SJCRH30 (cell line): ENCODE measurements at regions not wholly inside any gene's neighbourhood (a gene's known extent, or its start where the extent isn't known, plus 50 kb on each side); places are given as distances from the start of the nearest gene placed in this dataset.

ENCODE experiments used
- DNase-seq, 2 experiments: peaks; one replicate each; pipeline ENCODE4 v3.0.0-alpha.2; 2015 to 2020
- H3K27ac ChIP-seq: fragments of 250-450 bp; sonication (Bioruptor Pico); 2 replicates; pipeline ENCODE4 v1.5.1; 2020; ENCODE audit warnings: mild to moderate bottlenecking, moderate library complexity
- H3K27me3 ChIP-seq: fragments of 250-450 bp; sonication (Bioruptor Pico); 2 replicates; pipeline ENCODE4 v1.5.1; 2020; ENCODE audit warnings: mild to moderate bottlenecking, moderate library complexity
- H3K36me3 ChIP-seq: fragments of 250-450 bp; sonication (Bioruptor Pico); 2 replicates; pipeline ENCODE4 v1.5.1; 2020; ENCODE audit warnings: mild to moderate bottlenecking, moderate library complexity
- H3K4me1 ChIP-seq: fragments of 250-450 bp; sonication (Bioruptor Pico); 2 replicates; pipeline ENCODE4 v1.5.1; 2020; ENCODE audit warnings: mild to moderate bottlenecking, moderate library complexity
- H3K4me3 ChIP-seq: fragments of 250-450 bp; sonication (Bioruptor Pico); 2 replicates; pipeline ENCODE4 v1.5.1; 2020; ENCODE audit warnings: mild to moderate bottlenecking, moderate library complexity
- H3K9me3 ChIP-seq: fragments of 250-450 bp; sonication (Bioruptor Pico); replicated peaks from 2 replicates; pipeline ENCODE4 v1.5.1; 2020; ENCODE audit warnings: mild to moderate bottlenecking, moderate library complexity

DNA sequence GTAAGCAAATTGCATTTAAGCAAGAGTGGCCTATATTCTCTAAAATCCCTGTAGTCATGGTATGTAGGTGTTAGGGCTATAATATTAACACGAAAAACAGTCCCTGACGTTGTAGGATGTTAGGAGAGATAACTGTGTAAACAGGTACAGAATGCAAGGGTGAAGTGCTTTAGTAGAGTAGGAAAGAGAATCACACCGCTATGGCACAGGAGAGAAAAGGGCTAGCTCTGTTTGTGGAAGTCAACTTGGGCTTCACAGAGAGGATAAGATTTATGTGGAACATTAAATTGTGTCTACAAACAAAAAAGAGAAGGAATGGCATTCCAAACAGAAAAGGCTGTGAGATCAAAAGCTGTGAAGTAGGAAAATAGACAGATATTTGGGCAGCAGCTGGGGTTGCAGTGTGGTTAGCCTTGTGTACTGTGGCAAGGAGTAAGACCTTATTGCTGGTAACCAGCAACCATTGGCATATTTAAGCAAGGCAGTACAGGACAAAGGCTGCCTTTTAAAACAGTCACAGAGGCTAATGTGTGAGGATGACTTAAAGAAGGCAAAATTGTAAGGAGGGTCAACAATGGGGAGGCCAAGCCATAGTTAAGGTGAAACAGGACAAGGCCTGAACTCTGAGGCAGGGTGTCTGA, 337.5 kb upstream of the ADAMTSL1 start:
- Histone ChIP-seq H3K4me1 (no peaks in the 10 kb centered on the region), H3K27me3 (no peaks in the 10 kb centered on the region), H3K9me3 (no peaks in the 10 kb centered on the region), H3K27ac (no peak overlapping the region), H3K36me3 (no peaks in the 10 kb centered on the region), H3K4me3 (no peak overlapping the region)
- no peak for DNase-seq

DNA sequence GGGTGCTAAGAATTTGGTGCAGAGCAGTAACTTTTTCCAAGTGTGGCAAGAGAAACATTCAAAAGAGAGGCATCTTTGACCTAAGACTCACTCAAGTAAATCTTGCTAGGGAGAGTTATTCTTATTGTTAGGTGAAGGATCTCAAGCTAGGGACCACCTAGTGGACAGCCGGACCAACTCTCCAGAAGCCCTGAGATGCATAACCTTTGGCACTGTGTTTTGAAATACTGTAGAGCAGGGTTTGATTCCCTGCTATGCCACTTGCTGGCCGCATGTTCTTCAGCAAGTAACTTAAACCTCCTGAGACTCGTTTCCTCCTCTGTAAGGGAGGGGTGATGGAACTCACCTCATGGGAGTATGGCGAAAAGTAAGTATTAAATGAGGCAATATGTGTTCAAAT, 336.1 kb upstream of the ADAMTSL1 start:
- Histone ChIP-seq H3K9me3 (no peaks in the 10 kb centered on the region), H3K4me3 (no peak overlapping the region), H3K27ac (no peak overlapping the region), H3K36me3 (no peaks in the 10 kb centered on the region), H3K4me1 (no peaks in the 10 kb centered on the region), H3K27me3 (no peaks in the 10 kb centered on the region)
- no peak for DNase-seq

DNA sequence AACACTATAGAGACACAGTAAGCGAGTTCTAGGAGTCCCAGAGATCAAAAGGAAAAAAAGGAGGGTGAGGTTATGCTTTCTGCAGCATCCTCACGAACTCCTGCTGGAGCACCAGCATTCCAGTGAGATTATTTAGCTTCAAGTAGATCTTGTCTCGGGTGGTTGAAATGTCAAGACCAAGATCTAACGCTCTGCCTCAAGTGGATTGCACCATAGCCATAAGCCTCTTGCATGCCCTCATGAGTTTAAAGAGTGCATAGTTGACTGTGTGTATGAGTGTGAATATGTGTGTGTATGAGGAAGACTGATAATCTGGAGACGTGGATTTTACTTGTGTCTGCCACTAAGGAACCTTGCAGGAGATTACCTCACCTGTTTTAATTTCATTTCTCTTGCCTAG, 335.3 kb upstream of the ADAMTSL1 start:
- Histone ChIP-seq H3K36me3 (no peaks in the 10 kb centered on the region), H3K9me3 (no peaks in the 10 kb centered on the region), H3K27ac (no peak overlapping the region), H3K4me3 (no peak overlapping the region), H3K4me1 (no peaks in the 10 kb centered on the region), H3K27me3 (no peaks in the 10 kb centered on the region)
- no peak for DNase-seq

DNA sequence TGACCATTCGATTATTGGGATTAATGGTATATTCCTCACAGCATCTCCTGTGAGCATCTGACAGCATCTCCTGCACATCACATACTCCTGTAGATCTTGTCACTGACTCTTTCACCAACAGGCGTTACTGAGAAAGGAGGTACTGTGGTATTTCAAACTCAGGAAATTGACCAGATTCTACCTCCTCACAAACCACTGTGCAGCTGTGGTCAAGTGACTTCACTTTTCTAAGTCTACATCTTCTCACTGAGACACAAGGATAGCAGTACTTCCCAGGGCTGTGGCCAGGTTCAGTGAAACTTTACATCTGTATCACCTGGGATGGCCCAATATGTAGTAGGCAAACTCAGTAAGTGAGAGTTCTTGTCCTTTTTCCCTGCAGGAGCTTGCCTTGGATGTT, 332.3 kb upstream of the ADAMTSL1 start:
- Histone ChIP-seq H3K4me3 (no peak overlapping the region), H3K27me3 (no peaks in the 10 kb centered on the region), H3K4me1 (no peaks in the 10 kb centered on the region), H3K9me3 (no peaks in the 10 kb centered on the region), H3K27ac (no peak overlapping the region), H3K36me3 (no peaks in the 10 kb centered on the region)
- no peak for DNase-seq

DNA sequence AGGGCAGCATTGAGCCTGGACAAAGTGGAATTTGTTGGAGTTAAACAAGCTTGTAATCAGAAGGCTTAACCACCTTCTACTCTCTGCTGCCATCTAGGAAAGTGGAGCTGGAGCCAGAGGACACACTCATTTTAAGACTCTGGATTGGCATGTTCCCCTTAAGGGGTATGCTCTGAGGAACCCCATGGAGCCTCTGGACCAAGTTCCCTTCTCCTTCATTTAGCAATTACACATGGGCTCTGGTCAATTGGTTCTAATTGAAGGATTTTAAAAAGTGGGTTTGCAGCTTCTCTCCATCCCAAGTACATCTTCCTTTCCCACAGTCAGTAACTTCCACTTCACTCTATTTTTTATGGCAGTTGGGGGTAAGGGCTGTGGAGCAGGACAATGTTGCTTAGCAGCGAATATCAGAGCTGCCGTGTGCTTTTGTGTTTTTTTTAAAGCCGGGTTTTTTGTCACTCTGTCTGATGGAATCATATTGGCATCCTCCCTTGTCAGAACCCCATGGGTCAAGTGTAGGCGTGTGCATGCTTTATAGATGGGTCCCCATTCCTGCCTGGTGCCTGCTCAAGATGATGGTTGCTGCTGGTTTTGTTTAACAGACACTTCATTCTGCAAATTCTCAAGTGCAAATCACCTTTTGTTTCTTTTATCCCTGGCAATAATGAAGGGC, 330.7 kb upstream of the ADAMTSL1 start:
- no peak for DNase-seq

DNA sequence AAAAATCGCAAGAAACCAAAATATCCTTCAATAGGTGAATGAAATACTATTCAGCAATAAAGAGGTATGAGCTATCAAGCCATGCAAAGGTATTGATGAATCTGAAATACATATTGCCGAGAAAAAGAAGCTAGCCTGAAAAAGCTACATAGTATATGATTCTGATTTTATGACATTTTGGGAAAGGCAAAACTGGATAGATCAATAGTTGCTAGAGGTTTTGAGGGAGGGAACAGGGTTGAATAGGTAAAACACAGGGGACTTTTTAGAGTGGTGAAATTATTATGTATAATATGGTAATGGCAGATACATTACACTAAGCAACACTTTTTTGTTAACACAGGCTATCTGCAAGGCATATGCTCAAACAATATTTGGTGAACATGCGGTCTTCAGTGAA, 327.6 kb upstream of the ADAMTSL1 start:
- Histone ChIP-seq H3K4me1 (no peaks in the 10 kb centered on the region), H3K27ac (no peak overlapping the region), H3K27me3 (no peaks in the 10 kb centered on the region), H3K4me3 (no peak overlapping the region), H3K36me3 (no peaks in the 10 kb centered on the region), H3K9me3 (no peaks in the 10 kb centered on the region)
- no peak for DNase-seq

More for the DNA sequence above, 330.7 kb upstream of the ADAMTSL1 start:
- Histone ChIP-seq H3K36me3 (no peaks in the 10 kb centered on the region), H3K9me3 (no peaks in the 10 kb centered on the region), H3K27me3 (no peaks in the 10 kb centered on the region), H3K4me3 (no peak overlapping the region), H3K4me1 (no peaks in the 10 kb centered on the region), H3K27ac (no peak overlapping the region)

DNA sequence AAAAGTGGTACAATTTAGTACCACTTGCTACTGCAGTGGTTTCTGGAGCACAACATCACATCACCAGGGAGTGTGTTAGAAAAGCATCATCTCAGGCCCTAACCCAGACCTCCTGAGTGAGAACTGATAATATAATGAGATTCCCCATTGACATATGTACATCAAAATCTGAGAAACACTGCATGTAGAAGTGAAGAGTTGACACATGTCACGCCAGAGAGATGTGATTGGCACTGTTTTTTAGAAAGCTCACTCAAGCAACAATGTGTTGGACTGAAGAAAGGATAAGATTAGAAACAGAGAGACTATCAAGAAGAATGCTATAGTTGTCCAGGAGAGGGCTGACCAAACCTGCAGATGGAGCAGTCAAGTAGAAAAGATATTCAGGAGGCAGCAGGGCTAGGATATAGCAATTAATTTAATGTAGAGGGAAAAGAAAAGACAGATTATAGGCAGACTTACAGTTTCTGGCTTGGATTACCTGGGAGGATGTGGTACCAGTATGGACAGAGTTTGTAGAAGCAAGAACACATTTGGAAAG, 324.4 kb upstream of the ADAMTSL1 start:
- H3K27ac ChIP-seq: no peak overlapping the region
- no peaks in the 10 kb centered on the region for H3K9me3 ChIP-seq
- H3K4me1 ChIP-seq: no peaks in the 10 kb centered on the region
- no peaks in the 10 kb centered on the region for H3K36me3 ChIP-seq
- no peaks in the 10 kb centered on the region for H3K27me3 ChIP-seq
- no peak overlapping the region for H3K4me3 ChIP-seq
- DNase-seq: no peak

DNA sequence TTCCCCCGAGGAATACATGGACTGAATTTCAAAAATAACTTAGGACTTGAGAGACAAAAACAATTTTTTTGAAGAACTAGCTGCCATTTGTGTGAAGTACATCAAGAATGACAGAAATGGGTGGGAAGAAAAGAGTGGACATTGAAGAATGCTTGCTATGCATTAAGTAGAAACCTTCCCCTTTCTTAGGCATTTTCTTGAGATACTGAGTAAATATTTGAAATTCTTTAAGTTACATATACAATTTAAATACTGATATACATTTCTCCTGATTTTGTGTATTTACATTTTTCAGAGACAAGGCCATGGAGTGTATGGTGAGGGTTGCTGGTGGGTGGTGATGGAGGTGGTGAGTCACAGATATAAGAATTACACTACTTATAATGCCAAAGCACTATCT, 319.3 kb upstream of the ADAMTSL1 start:
- Histone ChIP-seq H3K4me1 (no peaks in the 10 kb centered on the region), H3K36me3 (no peaks in the 10 kb centered on the region), H3K27ac (no peak overlapping the region), H3K9me3 (no peaks in the 10 kb centered on the region), H3K27me3 (no peaks in the 10 kb centered on the region), H3K4me3 (no peak overlapping the region)
- DNase-seq: no peak

DNA sequence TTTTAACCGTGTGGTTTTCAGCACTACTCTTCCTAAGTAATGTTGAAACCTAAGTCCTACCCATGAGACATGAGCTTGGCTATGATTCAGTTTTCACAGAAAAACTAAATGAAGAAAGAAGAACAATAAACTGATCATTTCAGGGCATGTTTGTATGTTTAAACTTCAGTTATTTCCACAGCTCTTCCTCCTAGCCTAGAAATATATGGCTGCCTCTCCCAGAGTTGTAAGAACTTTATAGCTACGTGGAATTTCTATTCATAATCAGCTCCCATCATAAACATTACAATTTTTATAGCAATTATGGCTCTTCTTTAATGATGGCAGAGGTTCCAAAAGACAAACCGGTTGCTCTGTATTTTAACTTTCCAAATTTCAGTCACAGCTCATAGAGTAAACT, 314.7 kb upstream of the ADAMTSL1 start:
- H3K27me3 ChIP-seq: no peaks in the 10 kb centered on the region
- no peaks in the 10 kb centered on the region for H3K36me3 ChIP-seq
- no peak for DNase-seq
- H3K9me3 ChIP-seq: no peaks in the 10 kb centered on the region
- no peak overlapping the region for H3K27ac ChIP-seq
- no peak overlapping the region for H3K4me3 ChIP-seq
- no peaks in the 10 kb centered on the region for H3K4me1 ChIP-seq

DNA sequence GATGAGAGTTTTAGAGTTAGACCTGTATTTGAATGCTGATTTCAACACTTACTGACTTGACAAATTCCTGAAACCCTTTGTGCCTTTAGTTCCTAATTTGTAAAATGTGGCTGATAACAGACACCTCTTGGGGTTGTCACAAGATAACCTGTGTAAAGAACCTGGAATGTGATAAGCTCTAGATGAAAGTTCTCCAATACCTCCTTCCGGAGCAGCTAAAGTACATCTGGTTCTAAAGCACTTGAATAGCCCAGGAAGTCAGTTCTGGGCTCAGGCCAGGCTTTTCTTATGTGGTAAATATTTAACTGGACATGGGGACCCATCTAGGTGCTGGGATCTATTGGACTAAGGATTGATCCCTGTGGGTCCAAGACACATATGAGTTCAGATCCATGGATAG, 310.8 kb upstream of the ADAMTSL1 start:
- Histone ChIP-seq H3K4me3 (no peak overlapping the region), H3K9me3 (no peaks in the 10 kb centered on the region), H3K27me3 (no peaks in the 10 kb centered on the region), H3K4me1 (no peaks in the 10 kb centered on the region), H3K36me3 (no peaks in the 10 kb centered on the region), H3K27ac (no peak overlapping the region)
- no peak for DNase-seq

DNA sequence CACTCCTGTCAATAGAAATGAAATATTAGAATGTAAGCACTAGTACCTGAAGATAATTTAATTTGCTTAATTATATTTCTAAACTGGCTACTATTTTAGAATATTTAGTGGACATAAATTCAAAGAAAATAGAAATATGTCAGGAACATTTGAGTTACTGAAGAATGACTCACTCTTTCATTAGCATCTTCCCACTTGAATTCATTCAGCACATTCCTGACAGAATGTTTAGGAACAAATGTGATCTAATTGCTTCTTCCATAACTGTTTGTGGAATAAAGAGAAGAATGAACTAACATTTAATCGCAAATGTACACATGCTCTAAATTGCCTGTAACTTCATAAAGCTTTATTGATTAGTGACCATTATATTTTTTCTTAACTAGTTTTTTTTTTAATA, 306.2 kb upstream of the ADAMTSL1 start:
- Histone ChIP-seq H3K4me1 (no peaks in the 10 kb centered on the region), H3K27ac (no peak overlapping the region), H3K27me3 (no peaks in the 10 kb centered on the region), H3K9me3 (no peaks in the 10 kb centered on the region), H3K4me3 (no peak overlapping the region), H3K36me3 (no peaks in the 10 kb centered on the region)
- no peak for DNase-seq

DNA sequence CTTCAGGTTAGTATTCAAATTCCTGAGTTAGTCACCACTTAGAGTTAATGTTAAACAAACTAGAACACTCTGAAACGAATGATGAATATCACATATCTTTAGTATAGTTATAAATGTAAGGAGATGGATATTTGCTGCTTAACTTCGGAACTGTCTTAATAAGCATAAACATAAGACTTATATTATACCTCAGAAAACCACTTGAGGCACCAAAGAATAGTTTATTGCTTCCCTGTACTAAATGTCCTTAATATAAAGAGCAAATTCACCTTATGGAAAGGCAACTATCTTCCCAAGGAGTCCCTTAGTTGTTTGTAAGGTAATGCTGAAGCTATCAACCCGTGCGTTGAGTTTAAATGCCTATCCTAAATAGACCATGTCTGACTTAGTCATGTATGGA, 300.0 kb upstream of the ADAMTSL1 start:
- no peaks in the 10 kb centered on the region for H3K27me3 ChIP-seq
- H3K27ac ChIP-seq: no peak overlapping the region
- no peaks in the 10 kb centered on the region for H3K4me1 ChIP-seq
- DNase-seq: no peak
- no peak overlapping the region for H3K4me3 ChIP-seq
- no peaks in the 10 kb centered on the region for H3K36me3 ChIP-seq
- no peaks in the 10 kb centered on the region for H3K9me3 ChIP-seq

DNA sequence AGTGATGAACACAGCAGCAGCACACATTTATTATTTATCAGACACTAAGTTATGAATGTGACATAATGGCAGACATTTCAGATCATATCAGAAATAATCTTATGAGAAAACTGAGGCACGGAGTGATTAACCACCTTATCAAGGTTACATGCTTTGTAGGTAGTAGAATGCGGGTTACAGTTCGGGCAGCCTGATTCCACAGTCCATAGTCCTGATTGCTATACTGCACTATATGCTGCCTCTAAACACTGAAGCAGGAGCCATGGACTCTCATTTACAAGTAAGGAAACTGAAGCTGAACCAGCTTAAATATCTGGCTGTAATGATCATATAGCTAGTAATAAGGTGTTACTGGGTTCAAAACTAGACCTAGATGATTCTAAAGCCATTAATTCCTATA, 291.3 kb upstream of the ADAMTSL1 start:
- H3K9me3 ChIP-seq: no peaks in the 10 kb centered on the region
- no peak overlapping the region for H3K27ac ChIP-seq
- no peaks in the 10 kb centered on the region for H3K4me1 ChIP-seq
- no peaks in the 10 kb centered on the region for H3K27me3 ChIP-seq
- no peaks in the 10 kb centered on the region for H3K36me3 ChIP-seq
- DNase-seq: no peak
- no peak overlapping the region for H3K4me3 ChIP-seq

DNA sequence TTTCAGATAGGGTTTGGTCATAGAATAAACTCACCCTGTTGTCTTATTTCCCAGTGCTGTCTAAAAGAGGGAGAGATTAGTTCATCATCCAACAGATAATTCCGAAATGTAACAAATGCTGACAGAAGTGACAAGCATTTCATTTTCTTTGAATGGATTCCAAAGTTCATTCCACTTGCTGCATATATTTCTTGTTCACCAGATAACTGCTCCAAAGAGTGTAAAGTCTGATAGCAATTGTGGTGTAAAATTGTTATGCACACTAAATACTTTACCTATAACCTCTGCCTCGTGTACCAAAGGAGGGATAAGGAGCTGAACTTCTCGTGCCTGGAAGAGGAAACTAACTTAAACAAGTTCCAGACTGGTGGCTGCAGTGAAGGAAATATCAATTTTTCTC, 290.0 kb upstream of the ADAMTSL1 start:
- no peak for DNase-seq
- H3K36me3 ChIP-seq: no peaks in the 10 kb centered on the region
- H3K27ac ChIP-seq: no peak overlapping the region
- H3K27me3 ChIP-seq: no peaks in the 10 kb centered on the region
- no peak overlapping the region for H3K4me3 ChIP-seq
- H3K4me1 ChIP-seq: peaks cover 5% of the 10 kb centered on the region; the same call in 1 of the 2 replicates
- H3K9me3 ChIP-seq: no peaks in the 10 kb centered on the region

DNA sequence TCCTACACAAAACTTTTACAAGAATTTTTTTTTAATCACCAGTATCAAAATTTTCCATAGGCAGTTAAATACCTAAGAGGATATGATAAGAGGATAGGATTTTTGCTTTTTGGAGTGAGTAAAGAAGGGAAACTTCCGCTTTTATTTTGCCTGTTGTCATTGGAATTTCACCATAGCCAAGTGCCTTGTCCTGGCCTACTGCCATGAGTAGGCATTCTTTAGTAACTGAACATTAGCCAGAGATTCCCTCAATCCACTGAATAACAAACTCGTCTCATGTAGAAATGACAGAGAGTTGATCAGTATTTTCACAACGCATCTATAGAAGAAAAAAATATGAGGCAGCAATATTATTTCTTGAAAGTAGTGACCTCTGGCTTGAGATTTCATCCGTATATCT, 289.6 kb upstream of the ADAMTSL1 start:
- H3K36me3 ChIP-seq: no peaks in the 10 kb centered on the region
- no peak overlapping the region for H3K4me3 ChIP-seq
- H3K27ac ChIP-seq: no peak overlapping the region
- no peak for DNase-seq
- peaks cover 5% of the 10 kb centered on the region; the same call in 1 of the 2 replicates for H3K4me1 ChIP-seq
- no peaks in the 10 kb centered on the region for H3K27me3 ChIP-seq
- no peaks in the 10 kb centered on the region for H3K9me3 ChIP-seq

DNA sequence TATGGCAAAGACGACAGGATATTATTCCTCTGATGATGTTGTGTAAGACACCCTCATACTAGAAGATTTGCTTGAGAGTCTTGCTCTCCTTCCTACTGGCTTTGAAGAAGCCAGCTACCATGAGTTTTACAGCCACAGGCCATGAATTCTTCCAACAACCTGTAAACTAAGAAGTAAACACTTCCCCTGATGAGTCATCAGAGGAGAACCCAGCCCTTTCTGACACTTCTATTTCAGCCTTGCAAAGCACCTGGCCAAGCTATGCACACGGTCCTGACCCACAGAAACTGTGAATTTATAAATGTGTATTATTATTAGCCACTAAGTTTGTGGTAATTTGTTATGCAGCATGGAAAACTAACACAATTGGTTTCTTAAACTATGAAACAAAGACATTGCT, 288.8 kb upstream of the ADAMTSL1 start:
- no peak for DNase-seq
- Histone ChIP-seq H3K4me1 (peaks cover 5% of the 10 kb centered on the region), H3K27me3 (no peaks in the 10 kb centered on the region)

More for the DNA sequence above, 288.8 kb upstream of the ADAMTSL1 start:
- Histone ChIP-seq H3K36me3 (no peaks in the 10 kb centered on the region), H3K4me3 (no peak overlapping the region), H3K27ac (no peak overlapping the region), H3K9me3 (no peaks in the 10 kb centered on the region)
